ENCODE measurements at regions not wholly inside any gene's neighbourhood (a gene's known extent, or its start where the extent isn't known, plus 50 kb on each side); places are given as distances from the start of the nearest gene placed in this dataset.
A peak's percentile ranks its signal among the peaks of the same experiment; 100 is the strongest.

DNA sequence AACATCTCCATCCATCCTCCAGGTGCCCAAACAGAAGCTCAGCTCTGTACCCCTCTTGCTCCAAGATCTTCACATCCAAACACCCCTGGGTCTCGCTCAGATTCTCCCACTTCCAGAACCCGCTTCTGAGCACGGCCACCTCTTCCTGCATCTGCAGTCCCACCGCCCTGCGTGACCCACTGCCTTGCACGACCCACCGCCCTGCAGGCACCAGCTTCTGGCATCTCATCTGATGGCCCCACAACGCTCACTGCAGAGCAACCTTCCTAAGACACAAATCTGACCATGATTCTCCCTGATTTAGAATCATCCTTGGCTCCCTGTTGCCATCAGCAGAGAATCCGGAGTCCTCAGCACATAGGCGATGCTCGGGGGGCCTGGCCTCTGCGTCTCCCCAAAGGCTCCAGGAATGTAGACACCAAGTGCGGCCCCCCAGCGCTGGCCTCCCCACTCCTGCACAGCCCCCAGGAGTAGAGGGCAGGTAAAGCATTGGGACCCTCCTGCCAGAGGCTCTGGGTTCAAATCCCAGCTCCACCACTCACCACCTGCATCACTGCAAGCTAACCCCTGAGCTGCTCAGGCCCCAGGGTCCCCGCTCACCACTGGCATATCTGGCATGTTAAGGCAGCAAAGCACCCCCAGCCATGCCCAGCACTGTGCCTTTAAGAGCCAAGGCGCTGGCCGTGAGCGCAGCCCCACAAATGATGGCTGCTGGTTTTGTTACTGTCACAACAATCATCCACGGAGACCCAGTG is 459.3 kb downstream of the BRD1 start:
- Histone ChIP-seq H3K4me3 (ENCODE audit: insufficient read depth, low read depth, low read length) (no peak overlapping the region), H3K27me3 (ENCODE audit: control insufficient read depth, insufficient read depth, low read length) (no peaks in the 10 kb centered on the region), H3K36me3 (replicated peaks; ENCODE audit: control insufficient read depth, insufficient read depth, low read length) (no peaks in the 10 kb centered on the region)
- peak; percentile 22 for DNase-seq

DNA sequence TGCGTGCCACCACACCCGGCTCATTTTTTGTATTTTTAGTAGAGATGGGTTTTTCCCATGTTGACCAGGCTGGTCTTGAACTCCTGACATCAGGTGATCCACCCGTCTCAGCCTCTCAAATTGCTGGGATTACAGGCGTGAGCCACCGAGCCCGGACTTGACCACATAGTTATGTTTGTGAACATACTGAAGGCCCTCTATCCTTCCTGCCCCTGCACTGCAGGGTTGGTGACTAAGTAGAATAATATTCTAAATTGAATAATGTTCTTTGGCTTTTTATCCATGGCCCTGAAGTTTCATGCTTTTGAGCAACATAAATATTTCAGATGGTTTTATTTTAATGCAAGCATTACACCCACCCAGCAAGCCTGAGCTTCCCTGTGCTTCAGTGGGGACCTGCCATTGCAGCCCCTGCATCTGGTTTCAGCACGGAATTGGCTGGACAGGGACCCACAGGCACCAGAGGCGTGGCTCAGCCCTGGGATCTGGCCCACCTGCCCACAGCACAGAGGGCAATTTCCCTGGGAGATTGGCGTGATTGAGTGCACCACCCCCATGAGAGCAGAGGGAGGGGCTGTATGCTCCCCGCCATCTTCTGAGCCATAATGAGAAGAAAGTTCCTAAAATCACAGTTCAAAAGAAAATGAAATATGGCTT is 460.5 kb downstream of the BRD1 start:
- no peaks in the 10 kb centered on the region for H3K27me3 ChIP-seq (ENCODE audit: control insufficient read depth, insufficient read depth, low read length)
- no peaks in the 10 kb centered on the region for H3K36me3 ChIP-seq (replicated peaks; ENCODE audit: control insufficient read depth, insufficient read depth, low read length)
- no peak overlapping the region for H3K4me3 ChIP-seq (ENCODE audit: insufficient read depth, low read depth, low read length)
- peak; percentile 54 for DNase-seq

DNA sequence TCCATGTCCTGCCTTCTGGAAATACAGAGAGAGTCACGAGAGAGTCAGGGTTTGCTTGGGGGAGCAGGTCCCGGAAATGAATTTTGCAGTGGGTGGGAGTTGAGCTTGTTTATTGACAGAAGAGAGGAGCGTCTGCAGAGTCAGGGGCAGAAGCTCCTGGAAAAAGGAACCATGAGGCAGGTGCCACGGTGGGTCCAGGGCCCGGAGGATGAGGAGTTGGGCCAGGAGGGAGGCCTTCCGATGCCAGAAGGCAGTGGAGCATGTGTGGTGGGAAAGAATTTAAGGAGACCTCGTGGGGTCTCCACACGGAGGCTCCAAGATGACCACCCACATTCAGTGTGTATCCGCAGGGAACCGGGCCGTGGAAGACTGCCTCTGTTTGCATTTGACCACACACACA is 461.2 kb downstream of the BRD1 start:
- H3K4me3 ChIP-seq (ENCODE audit: insufficient read depth, low read depth, low read length) = no peak overlapping the region
- no peaks in the 10 kb centered on the region for H3K27me3 ChIP-seq (ENCODE audit: control insufficient read depth, insufficient read depth, low read length)
- no peak for DNase-seq
- no peaks in the 10 kb centered on the region for H3K36me3 ChIP-seq (replicated peaks; ENCODE audit: control insufficient read depth, insufficient read depth, low read length)

DNA sequence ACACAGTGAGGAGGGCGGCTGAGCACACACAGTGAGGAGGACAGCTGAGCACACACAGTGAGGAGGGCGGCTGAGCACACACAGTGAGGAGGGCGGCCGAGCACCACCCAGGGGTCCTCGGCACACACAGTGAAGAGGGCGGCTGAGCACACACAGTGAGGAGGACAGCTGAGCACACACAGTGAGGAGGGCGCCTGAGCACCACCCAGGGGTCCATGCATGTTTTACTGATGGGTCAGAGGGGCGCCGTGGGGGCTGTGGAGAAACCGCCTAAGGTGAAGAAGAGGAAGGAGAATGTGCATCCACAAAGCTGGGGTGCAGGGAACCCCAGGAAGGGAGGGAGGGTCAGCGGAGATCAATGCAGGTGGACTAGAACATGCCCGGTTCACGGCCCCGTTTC is 461.8 kb downstream of the BRD1 start:
- no peak for DNase-seq
- no peak overlapping the region for H3K4me3 ChIP-seq (ENCODE audit: insufficient read depth, low read depth, low read length)
- no peaks in the 10 kb centered on the region for H3K27me3 ChIP-seq (ENCODE audit: control insufficient read depth, insufficient read depth, low read length)
- H3K36me3 ChIP-seq (replicated peaks; ENCODE audit: control insufficient read depth, insufficient read depth, low read length) = no peaks in the 10 kb centered on the region

DNA sequence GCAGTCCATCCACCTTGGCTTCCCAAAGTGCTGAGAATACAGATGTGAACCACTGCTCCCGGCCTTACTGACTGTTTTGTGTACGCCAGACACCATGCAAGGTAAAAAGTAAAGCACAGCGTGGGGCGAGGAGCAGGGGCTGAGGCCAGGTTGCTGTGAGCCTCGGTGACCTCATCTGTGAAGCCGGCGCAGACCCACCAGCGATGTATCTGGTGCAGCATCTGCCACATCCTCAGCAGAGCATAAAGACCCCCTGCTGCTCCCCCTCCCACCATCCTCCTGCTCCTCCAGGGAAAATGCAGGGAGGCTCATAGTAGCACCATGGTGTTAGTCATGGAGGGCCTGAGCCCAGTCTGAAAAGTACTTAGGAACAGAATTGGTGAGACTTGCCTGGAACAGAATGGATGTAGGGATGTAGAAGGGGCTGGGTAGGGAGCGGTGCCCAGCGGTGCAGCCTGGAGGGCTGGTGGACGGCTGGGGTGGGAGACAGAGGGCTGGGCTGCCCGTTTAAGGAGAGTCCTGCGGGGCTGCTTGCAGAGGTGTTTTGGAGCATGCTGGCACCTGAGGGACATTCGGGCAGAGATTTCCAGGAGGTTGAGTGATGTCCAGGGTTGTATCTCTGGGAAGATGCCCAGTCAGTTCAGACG is 462.4 kb downstream of the BRD1 start:
- Histone ChIP-seq H3K36me3 (replicated peaks; ENCODE audit: control insufficient read depth, insufficient read depth, low read length) (no peaks in the 10 kb centered on the region), H3K27me3 (ENCODE audit: control insufficient read depth, insufficient read depth, low read length) (no peaks in the 10 kb centered on the region), H3K4me3 (ENCODE audit: insufficient read depth, low read depth, low read length) (no peak overlapping the region)
- no peak for DNase-seq

DNA sequence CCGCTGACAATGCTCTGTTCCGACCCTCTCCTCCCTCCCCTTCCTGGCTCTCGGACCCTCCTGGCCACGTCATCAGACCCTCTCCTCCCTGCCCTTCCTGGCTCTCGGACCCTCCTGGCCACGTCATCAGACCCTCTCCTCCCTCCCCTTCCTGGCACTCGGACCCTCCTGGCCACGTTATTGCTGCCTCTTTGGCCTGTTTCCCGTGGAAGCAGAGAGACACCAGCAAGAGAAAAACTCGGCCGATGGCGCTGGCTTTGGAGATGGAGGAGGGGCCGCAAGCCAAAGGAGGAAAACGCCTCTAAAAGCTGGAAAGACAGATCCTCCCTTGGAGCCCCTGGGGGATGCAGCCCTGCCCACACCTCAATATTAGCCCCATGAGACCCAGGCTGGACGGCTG is 463.3 kb downstream of the BRD1 start:
- DNase-seq = no peak
- H3K36me3 ChIP-seq (replicated peaks; ENCODE audit: control insufficient read depth, insufficient read depth, low read length) = no peaks in the 10 kb centered on the region
- no peaks in the 10 kb centered on the region for H3K27me3 ChIP-seq (ENCODE audit: control insufficient read depth, insufficient read depth, low read length)
- no peak overlapping the region for H3K4me3 ChIP-seq (ENCODE audit: insufficient read depth, low read depth, low read length)

DNA sequence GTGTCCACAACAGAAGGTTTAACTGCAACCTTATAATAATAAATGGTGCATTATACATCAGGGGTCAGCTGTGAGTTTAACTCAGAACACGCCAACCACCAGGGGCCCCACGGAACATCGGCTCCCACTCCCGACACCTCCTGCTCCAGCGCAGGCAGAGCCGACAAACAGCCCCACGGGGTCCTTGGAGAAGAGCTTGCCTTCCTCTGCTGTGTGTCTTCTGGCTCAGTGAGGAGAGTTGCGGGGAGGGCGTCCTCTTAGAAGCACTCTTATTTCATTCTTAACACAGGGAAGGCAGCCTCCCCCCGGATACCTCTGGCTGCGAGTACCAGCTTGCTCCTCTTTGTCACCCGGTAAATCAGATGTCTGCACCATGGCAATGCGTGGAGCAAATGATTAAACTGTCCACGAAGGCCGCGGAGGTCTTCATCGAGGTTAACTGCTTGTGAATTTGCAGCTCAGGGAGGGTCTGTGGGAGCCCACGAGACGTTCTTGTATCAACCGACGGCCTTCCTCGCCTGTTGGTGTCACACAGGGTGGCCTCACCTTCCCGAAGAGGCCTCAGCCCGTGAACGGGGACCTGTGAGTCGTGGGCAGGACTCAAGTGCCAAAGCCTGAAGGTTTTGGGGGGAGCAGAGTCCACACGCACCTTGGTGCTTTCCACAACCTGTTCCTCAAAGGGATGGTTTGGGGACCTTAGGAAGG is 464.0 kb downstream of the BRD1 start:
- no peak overlapping the region for H3K4me3 ChIP-seq (ENCODE audit: insufficient read depth, low read depth, low read length)
- no peak for DNase-seq
- no peaks in the 10 kb centered on the region for H3K27me3 ChIP-seq (ENCODE audit: control insufficient read depth, insufficient read depth, low read length)

DNA sequence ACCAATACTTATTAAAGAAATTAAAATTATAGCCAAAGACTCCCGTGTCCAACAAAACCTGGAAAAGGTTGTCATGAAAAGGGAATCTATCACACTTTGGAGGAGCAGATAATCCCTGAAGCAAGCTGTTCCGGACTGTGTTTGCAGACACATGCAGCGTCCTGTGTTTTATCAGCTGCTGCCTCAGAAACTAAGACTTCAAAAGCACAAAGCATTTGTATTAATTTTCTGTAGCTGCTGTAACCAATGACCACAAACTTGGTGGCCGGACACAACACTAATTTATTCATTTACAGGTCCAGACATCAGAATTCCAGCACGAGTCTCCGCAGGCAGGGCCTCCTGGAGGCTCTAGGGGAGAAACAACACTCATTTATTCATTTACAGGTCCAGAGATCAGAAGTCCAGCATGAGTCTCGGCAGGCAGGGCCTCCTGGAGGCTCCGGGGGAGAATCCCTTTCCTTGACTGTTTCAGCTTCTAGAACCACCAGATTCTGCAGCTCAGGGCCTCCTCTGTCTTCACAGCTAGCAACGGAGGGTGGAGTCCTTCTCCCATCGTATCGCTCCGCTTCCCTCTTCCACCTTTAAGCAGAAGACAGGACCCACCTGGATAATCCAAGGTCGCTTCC is 465.3 kb downstream of the BRD1 start:
- H3K27me3 ChIP-seq (ENCODE audit: control insufficient read depth, insufficient read depth, low read length) = no peaks in the 10 kb centered on the region
- no peaks in the 10 kb centered on the region for H3K36me3 ChIP-seq (replicated peaks; ENCODE audit: control insufficient read depth, insufficient read depth, low read length)
- DNase-seq = no peak
- H3K4me3 ChIP-seq (ENCODE audit: insufficient read depth, low read depth, low read length) = no peak overlapping the region

More for the DNA sequence above, 464.0 kb downstream of the BRD1 start:
- H3K36me3 ChIP-seq (replicated peaks; ENCODE audit: control insufficient read depth, insufficient read depth, low read length) = no peaks in the 10 kb centered on the region

DNA sequence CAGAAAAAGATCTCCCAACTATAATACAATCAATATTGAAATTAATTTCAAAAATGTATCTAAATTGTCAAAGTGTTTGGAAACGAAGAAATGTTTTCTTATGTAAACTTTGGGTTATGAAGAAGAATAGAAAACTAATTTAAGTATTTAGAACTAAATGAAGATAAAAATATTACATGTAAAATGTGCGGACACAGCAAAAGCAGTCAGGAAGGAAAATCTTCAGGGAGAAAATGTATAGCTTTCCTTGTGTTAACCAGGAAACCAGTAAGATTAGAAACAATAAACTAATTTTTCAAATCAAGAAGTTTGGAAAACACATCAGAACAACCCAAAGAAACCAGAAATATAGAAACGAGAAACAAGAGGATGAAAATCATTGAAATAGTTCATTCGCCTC is 466.5 kb downstream of the BRD1 start:
- no peak overlapping the region for H3K4me3 ChIP-seq (ENCODE audit: insufficient read depth, low read depth, low read length)
- DNase-seq = no peak
- no peaks in the 10 kb centered on the region for H3K27me3 ChIP-seq (ENCODE audit: control insufficient read depth, insufficient read depth, low read length)
- no peaks in the 10 kb centered on the region for H3K36me3 ChIP-seq (replicated peaks; ENCODE audit: control insufficient read depth, insufficient read depth, low read length)

DNA sequence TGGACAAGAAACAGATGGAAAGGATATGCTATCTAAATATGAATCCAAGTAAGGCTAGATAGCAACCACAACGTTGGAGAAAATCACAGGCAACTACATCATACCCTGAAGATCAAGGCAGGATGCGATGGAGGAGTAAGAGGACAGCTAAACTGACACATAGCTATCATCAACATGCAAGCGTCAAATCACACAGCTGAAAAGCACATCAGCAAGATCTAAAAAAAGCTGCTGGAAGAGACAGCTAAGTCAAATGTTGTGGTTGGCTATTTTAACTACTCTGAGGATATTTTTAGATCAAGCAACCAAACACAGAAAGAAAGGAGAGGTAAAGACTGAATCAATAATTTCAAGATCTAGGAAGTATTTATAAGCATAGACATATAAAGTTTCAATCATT is 466.9 kb downstream of the BRD1 start:
- H3K36me3 ChIP-seq (replicated peaks; ENCODE audit: control insufficient read depth, insufficient read depth, low read length) = no peaks in the 10 kb centered on the region
- H3K4me3 ChIP-seq (ENCODE audit: insufficient read depth, low read depth, low read length) = no peak overlapping the region
- no peaks in the 10 kb centered on the region for H3K27me3 ChIP-seq (ENCODE audit: control insufficient read depth, insufficient read depth, low read length)
- DNase-seq = no peak

DNA sequence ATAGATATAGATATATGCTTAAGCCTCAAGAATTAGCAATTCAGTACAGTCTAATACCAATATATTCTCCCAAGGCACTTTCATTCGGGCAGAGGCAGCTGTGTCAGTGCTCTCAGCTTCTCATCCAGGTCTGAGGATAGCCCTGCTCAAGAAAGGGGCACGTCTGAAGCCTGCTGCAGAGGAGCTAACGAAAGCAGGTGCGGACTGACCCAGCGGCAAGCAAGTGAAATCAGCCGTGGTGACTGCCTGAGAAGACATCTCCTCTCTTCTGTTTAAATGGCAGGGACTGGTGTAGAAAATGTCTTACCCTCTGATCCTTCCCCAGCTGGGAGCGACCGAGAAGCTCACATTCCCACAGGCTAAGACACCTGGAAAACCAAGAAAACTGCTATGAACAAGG is 468.6 kb downstream of the BRD1 start:
- no peak for DNase-seq
- Histone ChIP-seq H3K4me3 (ENCODE audit: insufficient read depth, low read depth, low read length) (no peak overlapping the region), H3K36me3 (replicated peaks; ENCODE audit: control insufficient read depth, insufficient read depth, low read length) (no peaks in the 10 kb centered on the region), H3K27me3 (ENCODE audit: control insufficient read depth, insufficient read depth, low read length) (no peaks in the 10 kb centered on the region)

DNA sequence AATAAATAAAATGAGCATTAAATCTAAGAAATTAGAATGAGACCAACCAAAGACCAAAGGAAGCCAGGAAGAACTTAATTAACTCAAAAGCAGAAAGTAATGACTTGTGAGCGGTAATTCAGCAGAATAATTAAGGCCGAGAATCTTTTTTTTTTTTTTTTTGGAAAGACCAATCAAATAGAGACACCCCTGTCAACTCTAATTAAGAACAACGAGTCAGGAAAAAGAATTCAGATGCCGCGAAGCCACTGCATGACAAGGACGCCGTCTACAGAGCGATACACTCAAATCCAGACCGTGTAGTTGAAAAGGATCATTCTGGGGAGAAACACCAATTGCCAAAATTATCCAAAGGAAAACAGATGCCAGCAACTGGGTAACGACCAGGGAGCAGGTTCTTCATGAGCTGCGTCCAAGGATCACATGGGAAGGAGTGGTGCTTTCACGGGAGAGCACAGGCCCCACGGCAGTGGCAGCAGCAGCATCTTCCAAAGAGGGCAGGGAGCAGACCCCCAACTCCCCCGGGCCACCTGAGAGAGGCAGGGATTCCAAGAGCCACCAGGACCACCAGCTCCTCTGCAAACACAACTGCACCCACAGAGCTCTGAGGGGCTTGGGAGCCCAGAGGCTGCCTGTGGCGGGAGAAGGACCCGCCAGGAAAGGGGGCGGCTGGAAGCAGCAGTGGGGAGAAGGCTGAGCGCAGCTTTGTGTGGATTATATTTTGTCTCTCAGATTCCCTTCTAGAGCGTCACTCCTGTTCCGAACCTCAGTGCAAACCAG is 469.8 kb downstream of the BRD1 start:
- no peak overlapping the region for H3K4me3 ChIP-seq (ENCODE audit: insufficient read depth, low read depth, low read length)
- H3K27me3 ChIP-seq (ENCODE audit: control insufficient read depth, insufficient read depth, low read length) = no peaks in the 10 kb centered on the region
- DNase-seq = no peak
- no peaks in the 10 kb centered on the region for H3K36me3 ChIP-seq (replicated peaks; ENCODE audit: control insufficient read depth, insufficient read depth, low read length)

DNA sequence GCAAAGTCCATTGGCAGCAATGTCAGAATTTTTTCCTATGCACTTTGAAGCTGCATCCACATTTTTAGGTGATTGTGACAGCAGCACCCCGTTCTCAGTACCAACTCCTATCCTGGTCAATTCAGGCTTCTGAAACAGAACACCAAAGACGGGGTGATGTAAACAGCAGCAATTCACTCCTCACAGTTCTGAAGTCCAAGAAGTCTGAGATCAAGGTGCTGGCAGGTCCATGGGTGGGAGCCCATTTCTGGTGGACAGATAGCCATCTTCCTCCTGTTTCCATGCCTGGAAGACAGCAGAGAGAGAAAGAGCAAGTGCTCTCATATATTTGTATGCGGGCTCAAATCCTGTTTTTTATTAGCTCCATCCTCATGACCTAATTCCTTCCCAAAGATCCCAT is 471.2 kb downstream of the BRD1 start:
- no peak for DNase-seq
- Histone ChIP-seq H3K4me3 (ENCODE audit: insufficient read depth, low read depth, low read length) (no peak overlapping the region), H3K36me3 (replicated peaks; ENCODE audit: control insufficient read depth, insufficient read depth, low read length) (no peaks in the 10 kb centered on the region), H3K27me3 (ENCODE audit: control insufficient read depth, insufficient read depth, low read length) (no peaks in the 10 kb centered on the region)

All from H7 (cell line).